ENCODE measurements at regions not wholly inside any gene's neighbourhood (a gene's known extent, or its start where the extent isn't known, plus 50 kb on each side); places are given as distances from the start of the nearest gene placed in this dataset.

DNA sequence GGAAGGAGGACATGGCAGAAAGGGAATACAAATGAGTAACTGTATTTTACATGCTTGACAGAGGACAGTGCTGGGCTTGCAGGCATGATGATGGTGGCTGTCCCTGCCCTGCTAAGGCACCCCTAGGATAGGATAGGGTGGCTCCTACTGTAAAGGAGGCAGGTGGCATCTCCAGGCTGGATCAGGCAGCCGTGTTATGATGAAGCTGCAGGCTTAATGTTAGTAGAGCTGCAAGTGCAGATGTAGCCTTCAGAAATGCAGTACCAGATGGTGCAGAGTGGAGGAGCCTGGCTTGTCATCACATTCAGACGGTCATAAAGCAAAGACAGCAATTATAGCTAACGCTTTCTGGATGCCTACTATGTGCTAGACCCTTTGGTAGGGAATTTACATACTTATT is 287.9 kb upstream of the PODXL start:
- no peaks in the 10 kb centered on the region for H3K9me3 Mint-ChIP-seq
- H3K9ac ChIP-seq = no peak overlapping the region
- H3K36me3 ChIP-seq = no peaks in the 10 kb centered on the region
- H3K4me2 ChIP-seq = no peak overlapping the region
- H4K20me1 ChIP-seq (ENCODE audit: low read depth) = no peaks in the 10 kb centered on the region
- no peak for DNase-seq (ENCODE audit: low spot score)
- no peak overlapping the region for H3K4me3 ChIP-seq
- H3K27me3 Mint-ChIP-seq (ENCODE audit: insufficient read depth, low read depth) = peaks cover 11% of the 10 kb centered on the region
- no peaks in the 10 kb centered on the region for H3K4me1 ChIP-seq
- H3K79me2 ChIP-seq (ENCODE audit: low read depth) = no peaks in the 10 kb centered on the region
- H3K4me3 Mint-ChIP-seq = no peak overlapping the region
- no peaks in the 10 kb centered on the region for H3K36me3 Mint-ChIP-seq
- no peaks in the 10 kb centered on the region for H3F3A ChIP-seq (ENCODE audit: low read depth)
- no peaks in the 10 kb centered on the region for H3K27me3 ChIP-seq
- H2AFZ ChIP-seq (replicated peaks) = no peak overlapping the region
- H3K27ac Mint-ChIP-seq = no peak overlapping the region
- no peak for TF ChIP-seq EZH2 (IDR thresholded peaks at IDR 0.05)
- no peak for TF ChIP-seq EZH2phosphoT487 (IDR thresholded peaks at IDR 0.05)
- TF ChIP-seq, protein P1, sequence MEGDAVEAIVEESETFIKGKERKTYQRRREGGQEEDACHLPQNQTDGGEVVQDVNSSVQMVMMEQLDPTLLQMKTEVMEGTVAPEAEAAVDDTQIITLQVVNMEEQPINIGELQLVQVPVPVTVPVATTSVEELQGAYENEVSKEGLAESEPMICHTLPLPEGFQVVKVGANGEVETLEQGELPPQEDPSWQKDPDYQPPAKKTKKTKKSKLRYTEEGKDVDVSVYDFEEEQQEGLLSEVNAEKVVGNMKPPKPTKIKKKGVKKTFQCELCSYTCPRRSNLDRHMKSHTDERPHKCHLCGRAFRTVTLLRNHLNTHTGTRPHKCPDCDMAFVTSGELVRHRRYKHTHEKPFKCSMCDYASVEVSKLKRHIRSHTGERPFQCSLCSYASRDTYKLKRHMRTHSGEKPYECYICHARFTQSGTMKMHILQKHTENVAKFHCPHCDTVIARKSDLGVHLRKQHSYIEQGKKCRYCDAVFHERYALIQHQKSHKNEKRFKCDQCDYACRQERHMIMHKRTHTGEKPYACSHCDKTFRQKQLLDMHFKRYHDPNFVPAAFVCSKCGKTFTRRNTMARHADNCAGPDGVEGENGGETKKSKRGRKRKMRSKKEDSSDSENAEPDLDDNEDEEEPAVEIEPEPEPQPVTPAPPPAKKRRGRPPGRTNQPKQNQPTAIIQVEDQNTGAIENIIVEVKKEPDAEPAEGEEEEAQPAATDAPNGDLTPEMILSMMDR (IDR thresholded peaks at IDR 0.05) = no peak
- peaks cover 9% of the 10 kb centered on the region for H3K4me1 Mint-ChIP-seq
- H3K9me3 ChIP-seq (ENCODE audit: low read depth) = no peaks in the 10 kb centered on the region
- no peak overlapping the region for H3K27ac ChIP-seq

DNA sequence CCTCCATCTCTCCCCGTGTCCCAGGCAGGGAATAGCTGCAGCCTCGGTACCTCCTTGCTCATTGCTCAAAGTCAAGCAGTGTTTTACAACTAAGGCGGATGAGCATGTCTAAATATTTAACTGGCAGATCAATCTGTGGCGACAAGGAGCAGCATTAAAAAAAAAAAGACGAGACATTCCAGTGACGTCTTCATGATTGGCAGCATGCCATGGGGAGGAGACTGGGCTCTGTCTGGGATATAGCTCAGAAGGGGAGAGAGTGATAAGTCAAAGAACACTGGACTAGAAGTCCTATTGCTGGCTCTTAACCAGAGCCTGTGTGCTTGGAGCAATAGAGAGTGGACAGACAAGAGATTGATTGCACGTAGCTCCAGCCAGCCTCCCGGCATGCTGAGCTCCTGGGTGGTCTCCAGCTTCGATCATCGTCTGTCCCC is 287.5 kb upstream of the PODXL start:
- Mint-ChIP-seq H3K36me3 (no peaks in the 10 kb centered on the region), H3K4me1 (peaks cover 7% of the 10 kb centered on the region), H3K9me3 (no peaks in the 10 kb centered on the region), H3K27ac (no peak overlapping the region), H3K4me3 (no peak overlapping the region), H3K27me3 (ENCODE audit: insufficient read depth, low read depth) (peaks cover 13% of the 10 kb centered on the region)
- Histone ChIP-seq H3K4me2 (no peak overlapping the region), H3K36me3 (no peaks in the 10 kb centered on the region), H3K9me3 (ENCODE audit: low read depth) (no peaks in the 10 kb centered on the region), H3F3A (ENCODE audit: low read depth) (no peaks in the 10 kb centered on the region), H2AFZ (replicated peaks) (no peak overlapping the region), H3K27me3 (no peaks in the 10 kb centered on the region), H3K9ac (no peak overlapping the region), H3K4me3 (no peak overlapping the region), H3K27ac (no peak overlapping the region), H3K79me2 (ENCODE audit: low read depth) (no peaks in the 10 kb centered on the region), H3K4me1 (no peaks in the 10 kb centered on the region), H4K20me1 (ENCODE audit: low read depth) (no peaks in the 10 kb centered on the region)
- TF ChIP-seq, protein P1 (IDR thresholded peaks at IDR 0.05) = no peak
- TF ChIP-seq EZH2 (IDR thresholded peaks at IDR 0.05) (no peak), EZH2phosphoT487 (IDR thresholded peaks at IDR 0.05) (no peak)
- DNase-seq (ENCODE audit: low spot score) = no peak

DNA sequence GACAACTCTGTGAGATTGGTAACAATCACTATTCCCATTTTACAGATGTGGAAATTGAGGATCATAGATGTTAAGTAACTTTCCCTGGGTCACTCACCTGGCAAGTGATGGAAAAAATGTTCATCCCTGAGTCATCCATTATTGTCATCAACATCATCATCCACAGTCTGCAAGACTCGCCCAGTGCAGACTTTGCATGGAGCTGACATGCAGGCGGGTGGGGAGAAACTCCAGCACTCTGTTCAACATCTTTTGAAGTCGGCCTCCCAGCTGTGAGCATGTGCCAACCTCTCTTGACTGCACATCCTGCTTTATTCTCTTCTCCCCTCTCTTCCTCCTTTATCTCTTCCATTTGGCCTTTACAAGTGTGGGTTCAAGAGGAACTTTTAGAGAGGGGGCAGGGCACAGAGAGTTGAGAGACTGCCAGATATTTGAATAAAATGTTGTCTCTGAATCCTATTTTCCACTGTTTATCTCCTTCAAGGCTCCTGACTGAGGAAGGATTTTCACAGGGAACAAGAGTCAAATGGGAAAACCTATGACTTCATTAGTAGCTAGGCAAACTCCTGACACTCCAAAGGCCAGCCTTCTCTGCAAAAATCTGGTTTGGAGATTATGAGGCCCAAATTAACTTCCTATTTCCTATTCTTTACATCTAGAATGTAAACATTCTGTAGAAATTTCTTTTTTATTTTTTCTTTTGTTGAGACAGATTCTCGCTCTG is 283.7 kb upstream of the PODXL start:
- Histone ChIP-seq H2AFZ (replicated peaks) (no peak overlapping the region), H3K36me3 (no peaks in the 10 kb centered on the region), H3K4me1 (peaks cover 5% of the 10 kb centered on the region), H3K4me2 (no peak overlapping the region), H3K27ac (no peak overlapping the region), H3K9me3 (ENCODE audit: low read depth) (no peaks in the 10 kb centered on the region), H3K79me2 (ENCODE audit: low read depth) (no peaks in the 10 kb centered on the region), H3F3A (ENCODE audit: low read depth) (peaks cover 4% of the 10 kb centered on the region), H3K4me3 (no peak overlapping the region), H3K9ac (no peak overlapping the region), H3K27me3 (no peaks in the 10 kb centered on the region), H4K20me1 (ENCODE audit: low read depth) (no peaks in the 10 kb centered on the region)
- TF ChIP-seq, protein P1 (IDR thresholded peaks at IDR 0.05) = no peak
- TF ChIP-seq EZH2phosphoT487 (IDR thresholded peaks at IDR 0.05) (no peak), EZH2 (IDR thresholded peaks at IDR 0.05) (no peak)
- no peaks in the 10 kb centered on the region for H3K9me3 Mint-ChIP-seq
- H3K4me1 Mint-ChIP-seq = peaks cover 19% of the 10 kb centered on the region
- DNase-seq (ENCODE audit: low spot score) = no peak
- no peak overlapping the region for H3K4me3 Mint-ChIP-seq
- H3K27ac Mint-ChIP-seq = no peak overlapping the region
- peaks cover 8% of the 10 kb centered on the region for H3K27me3 Mint-ChIP-seq (ENCODE audit: insufficient read depth, low read depth)
- no peaks in the 10 kb centered on the region for H3K36me3 Mint-ChIP-seq
